Stomach (tissue), 8 donors: ENCODE measurements at regions not wholly inside any gene's neighbourhood (a gene's known extent, or its start where the extent isn't known, plus 50 kb on each side); places are given as distances from the start of the nearest gene placed in this dataset.

Experiments used
- DNase-seq, 2 donors: peaks; one replicate each; pipeline versions ENCODE4 v3.0.0 to v3.0.0-alpha.2; 2013 to 2019
- H3K27ac ChIP-seq, 5 donors: fragments of 200-600 bp in 4 of 5; sonication (generic) in 4 of 5; one replicate each; pipeline ENCODE4 v1.5.1; 2013 to 2019; ENCODE audit warnings: mild to moderate bottlenecking in 1 of 5, moderate library complexity in 1 of 5
- H3K27me3 ChIP-seq, 3 donors: fragments of 200-600 bp; sonication (generic); one replicate each; pipeline ENCODE4 v1.5.1; 2017 to 2019; ENCODE audit warnings: mixed run types in 1 of 3
- H3K36me3 ChIP-seq, 4 donors: fragments of 200-600 bp; sonication (generic); 1 replicate in 3 of 4; 2 replicates in 1 of 4; pipeline ENCODE4 v1.5.1; 2016 to 2019
- H3K4me1 ChIP-seq, 4 donors: fragments of 200-600 bp; sonication (generic); one replicate each; pipeline ENCODE4 v1.5.1; 2016 to 2019
- H3K4me3 ChIP-seq, 4 donors: fragments of 200-600 bp; sonication (generic) in 3 of 4; one replicate each; pipeline ENCODE4 v1.5.1; 2016 to 2019; ENCODE audit warnings: mild to moderate bottlenecking in 1 of 4
- H3K9me3 ChIP-seq, 4 donors: fragments of 200-600 bp; sonication (generic); one replicate each; pipeline ENCODE4 v1.5.1; 2016 to 2019
- CTCF ChIP-seq, 7 experiments: fragments of 450-650 bp in 4 of 7; fragments of 200-600 bp in 3 of 7; sonication (generic) in 3 of 7; IDR thresholded peaks; one replicate each; pipeline ENCODE4 v1.5.1; 2016 to 2019; ENCODE audit warnings: antibody characterized with exemption in 7 of 7, control low read depth in 2 of 7, mild to moderate bottlenecking in 1 of 7
- EP300 ChIP-seq: sonication (generic); formaldehyde crosslinking; IDR thresholded peaks from one replicate; pipeline ENCODE4 v1.6.1; 2017; ENCODE audit warnings: antibody characterized with exemption
- POLR2A ChIP-seq, 4 donors: fragments of 450-650 bp; IDR thresholded peaks; one replicate each; pipeline ENCODE4 v1.6.1; 2016; ENCODE audit warnings: antibody characterized with exemption in 4 of 4, control low read depth in 2 of 4, mild to moderate bottlenecking in 1 of 4, moderate library complexity in 1 of 4
- POLR2AphosphoS5 ChIP-seq, 3 donors: sonication (generic); formaldehyde crosslinking; IDR thresholded peaks; one replicate each; pipeline ENCODE4 v1.6.1; 2016; ENCODE audit warnings: antibody characterized with exemption in 3 of 3
- WGBS, 5 donors: extraction: QIAGEN DNeasy Blood & Tissue Kit in 3 of 5; methylation state at CpG; one replicate each; pipeline versions ENCODE4 v1.1.5 to v1.1.7; 2013 to 2018; 5-methylcytosine and 5-hydroxymethylcytosine counted together
- intact Hi-C: fragments of 100-400 bp; cut with DNase I; formaldehyde crosslinking; loops from one replicate; pipeline ENCODE4 v1.15.1; 2023; ENCODE audit warnings: low total_unique reads
- donor health status: healthy with polysubstance abuse.
- donor health status: Bipolar disorder and iron deficiency.
- donor health status: healthy.

GRCh38 chr15:39411102-39411989 is 169.5 kb upstream of the THBS1 start:
- H3K27me3 ChIP-seq = no peaks in the 10 kb centered on the region
- no peak overlapping the region for H3K27ac ChIP-seq
- H3K9me3 ChIP-seq = peaks cover 0 to 3% (median 0%) of the 10 kb centered on the region in 4 donors
- no peak for DNase-seq
- H3K36me3 ChIP-seq = no peaks in the 10 kb centered on the region
- intact Hi-C loops = no loop called here
- no peaks in the 10 kb centered on the region for H3K4me1 ChIP-seq
- no peak for TF ChIP-seq POLR2A (IDR thresholded peaks at IDR 0.05)
- no peak for TF ChIP-seq CTCF (IDR thresholded peaks at IDR 0.05)
- no peak for TF ChIP-seq EP300
- no peak for TF ChIP-seq POLR2AphosphoS5 (IDR thresholded peaks at IDR 0.05)
- 50 to 58% (median 55%) methylated on average over 4 of the region's 4 CpGs for WGBS, 5 donors
- H3K4me3 ChIP-seq = no peak overlapping the region

- TF ChIP-seq POLR2A (IDR thresholded peaks at IDR 0.05) (no peak), CTCF (IDR thresholded peaks at IDR 0.05) (no peak), POLR2AphosphoS5 (IDR thresholded peaks at IDR 0.05) (no peak), EP300 (no peak)
- intact Hi-C loops = no loop called here
- DNase-seq = no peak
- Histone ChIP-seq H3K27me3 (no peaks in the 10 kb centered on the region), H3K4me3 (no peak overlapping the region), H3K36me3 (no peaks in the 10 kb centered on the region), H3K27ac (no peak overlapping the region), H3K4me1 (no peaks in the 10 kb centered on the region), H3K9me3 (peaks cover 0 to 9% (median 0%) of the 10 kb centered on the region in 4 donors)
- WGBS, 5 donors = 62 to 79% (median 69%) methylated on average over 1 of the region's 1 CpG
These were observed 167.3 kb upstream of the THBS1 start for GRCh38 chr15:39413558-39413957.

- H3K27ac ChIP-seq = no peak overlapping the region
- no peak for TF ChIP-seq POLR2A (IDR thresholded peaks at IDR 0.05)
- no peak for TF ChIP-seq CTCF (IDR thresholded peaks at IDR 0.05)
- no peak for TF ChIP-seq EP300
- TF ChIP-seq POLR2AphosphoS5 (IDR thresholded peaks at IDR 0.05) = no peak
- peaks cover 0 to 9% (median 0%) of the 10 kb centered on the region in 4 donors for H3K9me3 ChIP-seq
- no peak for DNase-seq
- H3K4me3 ChIP-seq = no peak overlapping the region
- no peaks in the 10 kb centered on the region for H3K27me3 ChIP-seq
- no peaks in the 10 kb centered on the region for H3K4me1 ChIP-seq
- intact Hi-C loops = no loop called here
- WGBS, 5 donors = 81 to 95% (median 92%) methylated on average over 4 of the region's 4 CpGs
- H3K36me3 ChIP-seq = no peaks in the 10 kb centered on the region
These were observed 166.7 kb upstream of the THBS1 start for GRCh38 chr15:39414201-39414600.

- Histone ChIP-seq H3K36me3 (no peaks in the 10 kb centered on the region), H3K27ac (no peak overlapping the region), H3K4me1 (no peaks in the 10 kb centered on the region), H3K27me3 (no peaks in the 10 kb centered on the region), H3K4me3 (no peak overlapping the region), H3K9me3 (peaks cover 0 to 9% (median 0%) of the 10 kb centered on the region in 4 donors)
- intact Hi-C loops = no loop called here
- DNase-seq = no peak
- no peak for TF ChIP-seq EP300
- no peak for TF ChIP-seq CTCF (IDR thresholded peaks at IDR 0.05)
- no peak for TF ChIP-seq POLR2AphosphoS5 (IDR thresholded peaks at IDR 0.05)
- no peak for TF ChIP-seq POLR2A (IDR thresholded peaks at IDR 0.05)
- 47 to 100% (median 88%) methylated on average over 1 to 2 of the region's 2 CpGs for WGBS, 5 donors
These were observed 165.2 kb upstream of the THBS1 start for GRCh38 chr15:39415634-39416033.
